ENCODE measurements at regions not wholly inside any gene's neighbourhood (a gene's known extent, or its start where the extent isn't known, plus 50 kb on each side); places are given as distances from the start of the nearest gene placed in this dataset.

DNA sequence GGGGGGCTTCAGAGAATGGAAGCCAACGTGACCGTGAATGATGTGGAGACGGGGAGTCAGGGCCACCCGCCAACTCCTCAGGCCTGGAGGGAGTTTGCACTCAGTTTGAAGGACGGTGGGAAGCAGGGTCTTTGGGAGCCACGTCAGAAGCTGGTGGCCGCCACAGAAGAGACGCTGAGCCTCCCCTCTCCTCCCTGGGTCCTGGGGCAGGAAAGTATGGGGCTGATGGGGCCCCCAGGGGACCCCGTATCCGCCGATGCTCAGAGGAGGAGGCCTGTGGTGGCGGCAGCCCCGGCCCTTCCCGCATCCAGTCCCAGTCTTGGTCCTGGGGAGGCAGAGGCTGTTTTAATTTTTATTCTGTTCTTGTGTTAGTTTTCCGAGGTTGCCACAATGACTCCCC lies 188.6 kb upstream of the C1orf174 start:
- no peak for DNase-seq (ENCODE audit: low spot score)

DNA sequence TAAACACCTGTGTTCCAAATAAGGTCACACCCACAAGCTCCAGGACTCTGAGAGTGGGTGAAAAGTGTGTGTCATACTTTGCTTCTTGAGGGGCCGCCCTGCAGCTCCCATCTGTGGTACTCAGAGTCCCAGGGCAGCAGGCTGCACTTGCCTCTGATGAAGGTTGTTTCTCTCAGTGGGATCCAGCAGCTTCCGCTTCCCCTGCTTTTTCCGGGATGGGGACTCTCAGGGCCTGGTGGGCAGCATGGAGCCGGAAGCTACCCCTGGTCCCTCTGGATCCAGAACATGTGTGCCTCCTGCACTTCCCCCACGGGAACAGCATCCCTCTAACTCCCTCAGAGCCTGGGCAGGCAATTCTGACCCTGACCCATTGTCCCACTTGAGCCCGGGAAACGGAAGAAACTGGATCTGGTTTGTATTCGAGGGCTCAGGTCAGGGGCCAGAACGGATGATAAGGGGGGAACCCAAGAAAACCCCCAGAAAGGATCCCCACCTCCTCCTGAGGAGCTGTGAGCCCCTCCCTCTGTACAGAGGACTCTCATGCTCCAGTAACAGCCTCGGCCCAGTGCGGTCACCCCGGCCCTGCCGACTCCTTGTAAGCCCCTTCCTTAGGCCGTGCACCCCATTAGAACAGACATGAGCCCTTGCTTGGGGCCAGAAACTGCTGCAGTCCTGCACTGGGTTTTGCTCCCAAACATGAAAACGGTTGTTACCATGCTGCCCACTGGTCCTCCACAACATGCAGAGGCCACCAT lies 189.5 kb upstream of the C1orf174 start:
- DNase-seq (ENCODE audit: low spot score) = no peak

DNA sequence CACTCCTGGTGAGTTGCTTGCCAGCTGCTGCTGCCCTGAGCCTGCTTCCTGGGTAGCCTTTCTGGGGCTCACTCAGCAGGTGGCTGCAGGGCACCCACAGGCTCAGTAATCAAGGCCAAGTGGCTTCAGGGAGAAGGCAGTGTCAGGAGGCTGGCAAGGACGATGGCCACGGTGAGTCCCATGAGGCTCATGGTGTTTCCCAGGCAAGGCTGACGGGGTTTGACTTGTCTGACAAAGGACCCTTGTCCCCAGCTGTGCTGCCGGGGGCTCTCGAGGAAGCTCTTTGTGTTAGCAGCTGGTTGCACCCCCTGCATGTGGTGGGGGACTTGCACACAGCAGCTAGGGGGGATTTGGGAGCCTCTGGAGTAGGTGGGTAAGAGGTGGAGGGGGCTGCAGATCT lies 190.5 kb upstream of the C1orf174 start:
- DNase-seq (ENCODE audit: low spot score) = no peak

DNA sequence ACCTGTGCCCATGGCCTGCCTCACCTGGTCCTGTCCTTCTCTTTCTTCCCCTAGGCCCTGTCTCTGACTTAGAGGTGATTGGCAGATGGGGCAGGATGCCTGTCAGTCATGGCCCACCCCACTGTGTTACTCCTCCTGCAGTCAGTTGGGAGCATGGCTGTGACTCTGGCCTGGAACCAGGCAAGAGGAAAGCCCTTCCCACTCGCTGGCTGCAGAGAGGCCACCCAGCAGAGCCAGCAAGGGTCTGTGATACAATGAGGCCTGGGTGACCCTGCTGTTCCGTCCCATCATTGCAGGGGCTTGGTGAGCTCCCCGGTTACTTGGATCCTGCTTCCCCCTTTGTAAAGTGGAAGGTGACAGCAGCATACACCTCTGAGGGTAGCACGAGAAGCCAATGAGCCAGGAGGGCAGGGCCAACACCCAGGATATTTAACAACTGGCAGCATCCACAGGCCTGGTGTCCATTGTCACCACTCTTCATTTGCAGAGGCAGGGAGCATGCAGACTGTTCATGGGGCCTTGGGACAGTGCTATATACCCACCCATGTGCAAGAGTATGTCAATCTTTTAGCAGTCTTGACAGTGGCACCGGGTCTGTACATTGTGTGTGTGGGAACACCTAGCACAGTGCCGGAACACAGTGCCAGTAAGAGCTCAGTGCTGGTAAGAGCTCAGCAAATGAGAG lies 191.0 kb upstream of the C1orf174 start:
- no peak for DNase-seq (ENCODE audit: low spot score)

DNA sequence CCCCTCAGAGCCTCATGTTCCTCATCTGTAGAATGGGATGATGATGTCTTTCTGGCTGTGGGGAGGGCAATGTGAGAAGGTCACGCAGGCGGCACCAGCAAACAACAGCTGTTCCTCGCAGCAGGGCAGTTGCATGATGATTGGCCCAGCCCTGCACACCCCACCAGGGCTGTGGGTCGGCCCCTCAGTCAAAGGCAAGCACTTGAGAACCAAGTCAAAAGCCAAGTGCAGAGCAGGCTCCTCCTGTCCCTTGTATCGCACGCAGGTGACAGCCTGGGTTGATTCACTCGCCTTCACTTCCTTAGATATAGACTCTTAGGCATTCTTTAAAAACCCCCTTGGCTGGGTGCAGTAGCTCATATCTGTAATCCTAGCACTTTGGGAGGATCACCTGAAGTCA lies 191.9 kb upstream of the C1orf174 start:
- DNase-seq (ENCODE audit: low spot score) = no peak

DNA sequence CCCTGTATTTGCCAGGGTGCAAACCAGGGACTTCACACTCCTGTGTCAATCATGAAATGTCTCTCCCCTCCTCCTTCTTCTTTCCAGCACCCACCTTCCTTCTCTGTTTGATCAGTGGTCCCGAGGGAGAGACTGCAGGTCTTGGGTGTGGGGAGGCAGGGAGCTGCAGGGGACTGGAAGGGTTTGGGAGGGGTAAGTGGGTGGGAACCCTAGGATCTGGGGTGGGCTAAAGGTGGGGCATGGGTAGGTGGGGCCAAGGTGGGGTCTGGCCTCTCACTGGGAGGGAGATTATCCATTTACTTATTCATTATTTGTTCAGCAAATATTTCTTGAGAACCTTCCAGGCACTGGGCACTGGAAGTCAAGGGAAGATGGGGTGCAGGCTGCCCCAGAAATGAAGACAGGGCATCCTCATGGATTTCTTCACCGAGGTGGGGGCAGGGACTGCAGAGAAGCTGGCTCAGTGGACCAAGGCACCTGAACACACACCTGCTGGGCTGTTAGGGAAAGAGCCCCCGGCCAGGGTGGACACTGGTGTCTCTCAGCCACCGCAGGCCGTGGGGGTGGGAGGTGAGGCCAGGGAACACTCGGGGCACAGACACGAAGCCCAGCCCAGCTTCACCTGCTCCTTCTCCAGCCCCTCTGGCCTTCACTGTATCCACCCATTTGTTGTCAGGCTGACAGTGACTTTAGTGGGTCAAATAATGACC lies 193.9 kb upstream of the C1orf174 start:
- DNase-seq (ENCODE audit: low spot score) = no peak

DNA sequence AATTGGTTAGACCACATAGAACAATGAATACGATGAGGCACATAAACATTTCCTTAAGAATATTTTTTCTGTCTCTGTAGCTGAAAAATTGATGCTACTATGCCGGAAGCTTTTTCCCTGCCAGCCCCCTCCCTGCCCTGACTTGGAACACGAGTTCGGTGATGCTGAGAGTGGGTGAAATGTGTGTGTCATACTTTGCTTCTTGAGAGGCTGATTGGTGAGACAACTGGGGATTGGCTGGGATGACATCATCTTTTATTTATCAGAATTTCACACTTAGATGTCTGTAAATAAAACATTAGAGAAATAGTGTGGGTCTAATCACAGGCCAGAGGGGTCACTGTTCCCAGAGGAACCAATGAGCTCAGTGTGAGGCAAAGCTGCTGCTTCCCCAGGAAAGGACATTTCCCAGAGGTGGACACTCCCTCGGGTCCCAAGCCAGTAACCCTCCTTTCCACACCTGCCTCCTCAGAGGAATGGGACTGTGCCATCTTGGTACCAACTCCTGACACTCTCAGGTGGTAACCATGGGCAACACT lies 195.4 kb upstream of the C1orf174 start:
- no peak for DNase-seq (ENCODE audit: low spot score)

DNA sequence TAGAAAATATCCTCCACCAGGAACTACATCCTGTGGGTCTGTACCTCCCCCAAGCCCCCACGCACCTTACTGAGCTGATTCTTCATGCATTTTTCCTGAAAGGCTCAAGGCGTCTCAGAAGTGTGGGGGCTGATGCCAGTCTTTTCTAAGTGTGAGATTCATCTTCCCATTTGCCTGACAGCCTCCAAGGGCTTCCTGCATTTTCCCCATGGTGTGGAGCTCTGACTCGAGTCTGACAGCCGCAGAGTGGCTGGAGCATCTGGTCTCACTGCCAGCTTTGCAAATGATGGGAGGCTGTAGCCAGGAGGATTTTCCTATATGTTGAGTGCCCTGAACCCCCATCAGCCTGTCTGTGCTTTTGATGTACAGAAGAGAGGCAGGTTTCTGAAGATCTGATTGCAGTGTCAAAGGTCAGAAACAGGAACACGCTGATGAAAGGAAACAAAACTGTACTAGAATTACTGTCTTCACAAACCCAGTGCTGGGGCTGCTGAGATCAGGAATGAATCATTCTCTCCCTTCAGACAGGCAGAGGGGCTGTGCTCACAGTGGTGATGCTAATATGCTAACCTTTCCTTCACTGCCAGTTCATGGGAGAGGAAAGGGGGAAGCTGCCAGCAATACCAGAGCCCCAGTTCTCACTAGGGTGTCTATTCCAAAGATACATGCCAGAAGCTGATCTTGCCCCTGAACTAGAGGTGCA lies 201.5 kb upstream of the C1orf174 start:
- no peak for DNase-seq (ENCODE audit: low spot score)

DNA sequence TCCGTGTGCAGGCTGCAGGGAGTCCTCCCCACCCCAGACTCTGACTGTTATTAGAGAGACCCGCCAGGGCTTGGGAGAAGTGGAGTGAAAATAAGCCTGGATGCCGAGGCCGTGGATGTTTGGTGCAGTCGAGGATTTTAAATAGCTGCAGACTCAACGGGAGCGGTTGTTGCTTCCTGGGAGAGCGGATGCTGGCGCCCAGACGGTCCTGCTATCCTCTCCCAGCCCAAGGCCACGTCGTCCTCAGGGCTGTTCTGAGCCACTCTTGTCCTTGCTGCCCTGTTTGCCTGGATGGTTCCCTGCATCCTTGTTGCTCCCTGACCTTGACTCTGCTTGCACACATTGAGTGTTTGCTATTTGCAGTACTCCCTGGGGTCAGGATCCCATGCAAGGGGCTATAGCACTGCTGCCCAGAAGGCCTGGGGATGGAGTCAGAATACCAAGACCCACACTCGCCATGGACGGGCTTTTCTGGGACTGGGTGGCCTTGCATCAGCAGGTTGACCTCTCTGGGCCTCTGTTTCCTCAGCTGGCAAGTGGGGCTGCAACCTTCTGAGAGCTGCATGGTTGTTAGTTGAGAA lies 205.3 kb upstream of the C1orf174 start:
- DNase-seq (ENCODE audit: low spot score) = no peak

DNA sequence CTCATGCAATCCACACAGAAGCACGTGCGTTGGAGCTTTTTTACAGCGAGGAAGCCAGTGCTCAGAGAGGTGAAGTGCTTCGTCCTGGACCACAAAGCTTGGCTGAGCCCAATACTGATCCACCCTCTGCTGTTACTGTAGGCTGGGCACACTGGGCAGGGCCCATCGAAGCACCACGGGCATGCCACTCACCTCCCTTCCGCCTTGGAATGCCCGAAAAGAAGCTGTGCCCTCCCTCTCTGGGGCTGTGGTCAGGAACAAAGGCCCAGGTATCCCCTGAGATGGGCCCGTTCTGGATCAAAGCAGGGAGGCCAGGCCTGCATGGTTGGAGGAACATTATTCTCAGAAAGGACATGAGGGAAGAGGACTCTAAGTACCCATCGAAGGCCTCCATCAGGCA lies 206.7 kb upstream of the C1orf174 start:
- DNase-seq (ENCODE audit: low spot score) = no peak

DNA sequence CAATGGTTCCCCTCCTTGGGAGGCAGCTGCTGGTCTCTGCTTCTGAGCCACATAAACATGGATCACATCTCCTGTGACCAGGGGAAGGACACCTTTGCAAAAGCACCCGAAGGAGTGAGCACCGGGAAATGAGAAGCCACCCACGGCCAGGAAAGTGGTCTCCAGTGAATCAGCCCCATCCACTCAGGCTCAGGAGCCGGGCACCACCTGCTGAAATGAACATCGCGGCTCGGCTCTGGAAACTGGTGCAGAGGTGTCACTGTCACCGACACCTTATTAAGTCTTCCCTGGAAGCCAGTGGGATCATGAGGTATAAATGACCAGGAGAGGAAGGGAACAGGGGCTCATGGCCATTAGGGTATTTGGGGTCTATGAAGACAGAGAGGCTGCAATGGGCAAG lies 207.2 kb upstream of the C1orf174 start:
- no peak for DNase-seq (ENCODE audit: low spot score)

DNA sequence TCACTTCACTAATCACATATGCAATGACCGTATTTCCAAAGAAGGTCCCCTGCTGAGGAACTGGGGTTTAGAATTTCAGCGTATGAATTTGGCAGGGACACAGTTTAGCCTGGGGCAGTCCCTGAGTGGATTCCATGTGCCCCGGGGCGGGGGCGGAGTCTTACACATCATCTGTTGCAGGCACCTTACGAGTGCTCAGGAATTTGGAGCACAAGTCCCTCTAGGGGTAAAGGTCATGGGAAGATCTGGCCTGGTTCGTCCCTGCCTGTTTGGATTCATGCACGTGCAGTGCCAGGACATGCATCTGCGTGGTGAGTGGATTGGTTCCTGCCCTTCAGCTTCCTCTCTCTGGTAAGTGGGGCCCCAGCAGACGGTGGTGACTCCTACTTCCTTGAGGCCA lies 208.3 kb upstream of the C1orf174 start:
- no peak for DNase-seq (ENCODE audit: low spot score)

DNA sequence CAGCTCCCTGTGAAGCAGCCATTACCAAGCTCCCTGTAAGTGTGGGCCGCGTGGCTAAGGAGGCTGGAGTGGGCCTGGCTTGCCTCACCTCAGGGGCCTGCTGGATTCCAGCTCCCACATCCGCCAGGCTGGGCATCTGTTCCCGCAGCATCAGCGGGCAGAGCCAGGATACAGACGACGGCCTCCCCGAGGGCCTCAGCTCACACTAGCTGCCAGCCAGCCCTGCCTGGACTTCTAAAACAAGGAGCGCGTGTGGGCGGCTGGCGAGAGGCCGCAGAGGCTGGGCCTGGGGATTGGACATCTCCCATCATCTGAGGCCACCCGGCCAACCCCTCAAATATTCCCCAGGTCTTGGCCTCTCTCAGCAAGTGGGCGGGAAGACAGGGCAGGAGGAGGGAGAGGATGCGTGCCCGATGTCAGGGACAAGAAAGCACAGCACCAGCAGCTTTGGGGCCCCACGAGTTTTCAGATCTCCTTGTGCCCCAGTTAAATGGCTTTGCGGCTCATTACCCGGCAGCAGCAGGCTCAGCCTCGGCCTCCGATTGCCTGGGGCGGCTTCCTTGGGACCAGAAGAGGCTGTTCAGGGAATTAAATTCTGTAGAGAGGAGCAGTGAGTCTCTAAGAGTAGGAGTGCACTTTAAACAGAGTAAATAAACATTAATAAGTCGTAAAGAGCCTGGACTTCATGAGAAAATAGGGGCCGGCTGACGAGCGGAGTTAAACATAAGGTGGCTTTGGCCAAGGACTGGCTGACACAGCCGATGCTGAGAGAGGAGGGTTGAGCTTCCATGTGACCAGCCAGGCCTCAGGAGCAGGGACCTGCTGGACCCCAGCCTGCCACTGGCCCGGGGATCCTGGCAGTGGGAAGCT lies 208.9 kb upstream of the C1orf174 start:
- DNase-seq (ENCODE audit: low spot score) = no peak

DNA sequence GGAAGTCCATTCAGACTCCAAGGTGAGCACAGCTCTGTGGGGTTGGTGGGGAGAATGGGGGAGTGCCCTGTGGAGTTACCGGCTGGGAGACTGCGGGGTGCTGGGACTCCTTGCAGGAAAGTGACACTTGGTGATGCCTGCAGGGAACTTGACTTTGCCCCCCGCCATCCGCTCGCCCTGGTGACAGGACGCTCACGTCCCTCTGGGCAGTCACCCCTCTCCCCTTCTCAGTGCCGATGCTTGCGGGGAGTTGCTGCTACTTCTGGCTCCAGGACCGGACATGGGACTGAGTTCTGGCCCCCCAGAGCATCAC lies 209.5 kb upstream of the C1orf174 start:
- no peak for DNase-seq (ENCODE audit: low spot score)

DNA sequence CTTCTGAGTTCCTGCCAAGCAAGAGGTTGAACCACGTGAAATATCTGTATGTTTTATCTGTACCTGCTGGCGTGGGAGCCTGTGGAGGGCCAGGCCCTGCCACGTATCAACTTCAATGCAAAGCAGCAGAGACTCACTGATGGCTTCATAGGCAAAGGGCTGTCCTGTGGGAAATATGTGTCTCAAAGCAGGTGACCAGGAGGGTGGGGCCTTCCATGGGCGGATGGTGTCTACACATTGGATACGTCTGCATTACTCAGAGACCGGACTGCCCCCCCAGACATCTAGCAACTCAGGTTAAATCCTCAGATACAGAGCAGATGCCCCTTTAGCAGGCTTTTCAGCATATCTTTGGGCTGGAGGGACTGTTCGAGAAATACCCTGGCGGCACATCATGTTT lies 210.8 kb upstream of the C1orf174 start:
- no peak for DNase-seq (ENCODE audit: low spot score)

DNA sequence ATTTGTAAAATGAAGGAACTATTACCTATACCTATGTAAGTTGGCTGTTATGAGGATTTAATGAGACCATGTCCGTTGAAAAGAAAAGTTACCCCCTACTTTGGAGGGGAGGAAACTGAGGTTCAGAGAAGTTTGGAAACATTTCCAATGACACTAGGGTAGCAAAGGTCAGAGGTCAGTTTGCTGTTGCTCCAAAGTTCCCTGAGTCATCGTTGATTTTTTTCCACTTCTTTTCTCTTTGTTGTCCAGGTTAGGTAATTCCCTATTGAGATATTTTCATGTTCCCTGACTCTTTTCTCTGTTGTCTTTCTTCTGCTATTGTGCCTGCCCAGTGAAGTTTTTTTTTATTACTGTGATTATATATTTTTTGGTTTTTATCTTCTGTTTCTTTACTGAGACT lies 213.8 kb upstream of the C1orf174 start:
- no peak for DNase-seq (ENCODE audit: low spot score)

DNA sequence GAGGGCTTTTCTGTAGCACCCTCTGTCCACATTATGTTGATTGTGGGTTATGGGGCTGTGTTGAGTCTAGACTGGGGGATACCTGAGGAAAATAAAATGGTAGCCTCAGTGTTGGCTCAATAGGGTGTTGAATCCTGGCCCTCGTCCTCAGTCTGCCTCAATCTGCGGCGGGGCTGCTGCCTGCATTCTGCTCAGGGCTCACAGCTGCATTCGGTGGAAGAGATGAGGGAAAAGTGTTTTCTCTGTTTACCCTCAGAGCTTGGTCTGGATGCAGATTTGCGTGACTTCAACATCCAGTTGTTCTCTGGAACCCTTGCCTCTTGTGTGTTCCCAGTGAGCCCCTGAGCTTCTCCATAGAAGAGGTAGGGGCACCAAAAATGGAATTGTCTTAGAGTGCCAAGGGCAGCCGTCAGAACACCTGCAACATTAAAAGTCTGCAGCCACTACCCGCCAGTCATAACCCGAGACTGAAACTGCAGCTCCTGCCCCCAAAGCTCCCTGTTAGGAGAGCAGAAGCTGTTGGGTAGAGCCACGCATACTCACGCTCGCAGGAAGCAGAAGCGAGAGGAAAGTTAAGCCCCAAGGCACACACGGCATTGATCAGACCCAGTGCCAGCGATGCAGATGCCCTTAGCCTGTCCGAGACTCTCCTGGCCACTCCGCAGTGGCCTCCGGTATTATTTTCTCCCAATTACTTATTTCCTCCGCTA lies 215.3 kb upstream of the C1orf174 start:
- no peak for DNase-seq (ENCODE audit: low spot score)

DNA sequence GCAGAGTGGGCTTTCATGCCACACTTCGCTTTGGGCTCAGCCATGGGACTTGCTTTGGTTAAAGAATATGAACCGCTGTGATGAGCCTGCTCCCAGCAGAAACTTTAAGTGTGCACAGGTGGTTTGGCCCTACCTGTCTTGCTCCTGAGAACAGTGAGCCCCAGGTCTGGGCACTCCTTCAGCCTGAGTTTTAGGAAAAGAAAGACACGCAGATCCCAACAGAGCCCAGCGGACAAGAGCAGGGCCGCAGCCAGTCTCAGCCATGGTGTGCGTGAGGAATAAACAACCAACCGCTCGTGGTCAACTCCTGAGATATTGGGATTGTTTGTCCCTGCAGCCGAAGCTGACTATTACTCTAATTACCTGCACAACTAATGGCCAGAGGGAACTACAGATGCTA lies 217.1 kb upstream of the C1orf174 start:
- no peak for DNase-seq (ENCODE audit: low spot score)

DNA sequence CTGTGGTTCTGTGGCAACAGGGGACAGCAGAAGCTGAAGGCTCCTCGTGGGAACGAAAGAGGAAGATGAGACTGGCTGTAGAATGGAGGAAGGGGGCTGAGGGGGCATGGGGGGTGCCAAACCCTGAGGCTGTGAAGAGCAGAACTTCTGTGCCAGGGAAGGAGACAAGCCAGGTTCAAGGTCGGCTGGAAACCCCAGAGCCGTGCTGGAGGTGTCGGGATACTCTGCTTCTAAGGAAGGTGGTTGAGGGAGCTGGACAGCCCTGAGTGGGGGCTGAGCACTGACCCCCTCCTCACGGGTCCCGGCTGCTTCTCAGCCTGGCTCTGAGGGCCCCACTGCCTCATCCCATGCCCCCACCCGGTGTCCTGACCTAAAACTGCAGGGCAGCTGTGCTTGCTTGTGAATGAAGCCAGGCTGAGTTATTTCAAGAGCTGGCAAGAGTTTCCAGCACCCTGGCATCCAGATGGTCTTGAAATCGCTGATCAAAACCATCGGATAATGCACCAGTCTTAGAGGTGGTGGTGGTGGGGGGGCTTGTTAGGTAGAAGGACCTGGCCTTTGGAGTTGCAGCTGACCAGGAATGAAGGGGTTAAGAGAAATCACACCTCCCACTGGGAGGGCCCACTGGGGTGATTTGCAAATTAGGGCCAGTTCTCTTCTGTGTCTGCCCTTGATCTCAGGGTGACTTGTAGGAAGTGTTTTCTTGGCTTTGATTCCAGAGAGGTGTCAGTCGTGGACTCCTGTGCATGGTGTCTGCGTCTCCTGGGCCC lies 218.9 kb upstream of the C1orf174 start:
- no peak for DNase-seq (ENCODE audit: low spot score)

All from CD4-positive, alpha-beta T cell treated with Interleukin-15 for 4 hours (primary cell).